ENCODE measurements at regions not wholly inside any gene's neighbourhood (a gene's known extent, or its start where the extent isn't known, plus 50 kb on each side); places are given as distances from the start of the nearest gene placed in this dataset.
"Not testable (repeated sequence)": the region's sequence is repeated elsewhere in the genome, so short reads cannot be mapped to it uniquely, and the experiment has no call there.

GRCh38 chr3:26145769-26146168 is 355.9 kb downstream of the OXSM start:
- TF ChIP-seq, protein P1, sequence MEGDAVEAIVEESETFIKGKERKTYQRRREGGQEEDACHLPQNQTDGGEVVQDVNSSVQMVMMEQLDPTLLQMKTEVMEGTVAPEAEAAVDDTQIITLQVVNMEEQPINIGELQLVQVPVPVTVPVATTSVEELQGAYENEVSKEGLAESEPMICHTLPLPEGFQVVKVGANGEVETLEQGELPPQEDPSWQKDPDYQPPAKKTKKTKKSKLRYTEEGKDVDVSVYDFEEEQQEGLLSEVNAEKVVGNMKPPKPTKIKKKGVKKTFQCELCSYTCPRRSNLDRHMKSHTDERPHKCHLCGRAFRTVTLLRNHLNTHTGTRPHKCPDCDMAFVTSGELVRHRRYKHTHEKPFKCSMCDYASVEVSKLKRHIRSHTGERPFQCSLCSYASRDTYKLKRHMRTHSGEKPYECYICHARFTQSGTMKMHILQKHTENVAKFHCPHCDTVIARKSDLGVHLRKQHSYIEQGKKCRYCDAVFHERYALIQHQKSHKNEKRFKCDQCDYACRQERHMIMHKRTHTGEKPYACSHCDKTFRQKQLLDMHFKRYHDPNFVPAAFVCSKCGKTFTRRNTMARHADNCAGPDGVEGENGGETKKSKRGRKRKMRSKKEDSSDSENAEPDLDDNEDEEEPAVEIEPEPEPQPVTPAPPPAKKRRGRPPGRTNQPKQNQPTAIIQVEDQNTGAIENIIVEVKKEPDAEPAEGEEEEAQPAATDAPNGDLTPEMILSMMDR (IDR thresholded peaks at IDR 0.05; ENCODE audit: borderline replicate concordance, control extremely low read depth, extremely low read depth, insufficient read depth, missing control alignments): no peak
- in situ Hi-C loops (cut with MboI; ENCODE audit: low sequenced_read_pairs, unreplicated experiment): no loop called here
- DNase-seq (ENCODE audit: low spot score): no peak

GRCh38 chr3:26157428-26157827 is 367.5 kb downstream of the OXSM start:
- in situ Hi-C loops (cut with MboI; ENCODE audit: low sequenced_read_pairs, unreplicated experiment); DNase-seq (ENCODE audit: low spot score): not testable (repeated sequence)

GRCh38 chr3:26171006-26171405 is 381.1 kb downstream of the OXSM start:
- in situ Hi-C loops (cut with MboI; ENCODE audit: low sequenced_read_pairs, unreplicated experiment): no loop called here
- no peak for DNase-seq (ENCODE audit: low spot score)
- TF ChIP-seq, protein P1 (IDR thresholded peaks at IDR 0.05; ENCODE audit: borderline replicate concordance, control extremely low read depth, extremely low read depth, insufficient read depth, missing control alignments): no peak

GRCh38 chr3:26191556-26191955 is 401.7 kb downstream of the OXSM start:
- TF ChIP-seq, protein P1 (IDR thresholded peaks at IDR 0.05; ENCODE audit: borderline replicate concordance, control extremely low read depth, extremely low read depth, insufficient read depth, missing control alignments): no peak
- in situ Hi-C loops (cut with MboI; ENCODE audit: low sequenced_read_pairs, unreplicated experiment): no loop called here
- DNase-seq (ENCODE audit: low spot score): no peak

- DNase-seq (ENCODE audit: low spot score): no peak
- TF ChIP-seq, protein P1 (IDR thresholded peaks at IDR 0.05; ENCODE audit: borderline replicate concordance, control extremely low read depth, extremely low read depth, insufficient read depth, missing control alignments): no peak
- in situ Hi-C loops (cut with MboI; ENCODE audit: low sequenced_read_pairs, unreplicated experiment): no loop called here
Observed at GRCh38 chr3:26193558-26193957, 403.7 kb downstream of the OXSM start.

DNA sequence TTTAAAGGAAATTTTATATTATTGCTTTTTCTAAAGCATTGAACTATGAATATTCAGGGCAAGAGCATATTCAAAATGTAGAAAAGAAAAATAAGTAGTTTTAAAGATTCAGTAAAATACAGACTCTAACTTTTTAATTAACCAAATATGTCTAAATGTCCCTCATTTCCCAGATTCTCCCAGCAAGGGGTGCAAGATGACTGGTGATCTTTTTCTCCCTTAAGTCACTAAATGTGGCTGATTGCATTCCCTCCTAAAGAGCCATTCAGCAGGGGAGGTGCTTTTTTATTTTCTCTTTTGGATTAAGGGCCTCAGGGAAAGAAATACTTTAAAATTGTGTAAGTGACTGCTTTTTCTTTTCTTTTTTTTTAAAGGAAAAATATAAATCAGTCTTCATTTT is 406.9 kb downstream of the OXSM start:
- no peak for DNase-seq (ENCODE audit: low spot score)
- TF ChIP-seq, protein P1 (IDR thresholded peaks at IDR 0.05; ENCODE audit: borderline replicate concordance, control extremely low read depth, extremely low read depth, insufficient read depth, missing control alignments): no peak
- in situ Hi-C loops (cut with MboI; ENCODE audit: low sequenced_read_pairs, unreplicated experiment): no loop called here

- in situ Hi-C loops (cut with MboI; ENCODE audit: low sequenced_read_pairs, unreplicated experiment): no loop called here
- no peak for DNase-seq (ENCODE audit: low spot score)
- TF ChIP-seq, protein P1 (IDR thresholded peaks at IDR 0.05; ENCODE audit: borderline replicate concordance, control extremely low read depth, extremely low read depth, insufficient read depth, missing control alignments): no peak
Observed at GRCh38 chr3:26198609-26199008, 408.7 kb downstream of the OXSM start.
